GM21786 (cell line): ENCODE measurements at regions not wholly inside any gene's neighbourhood (a gene's known extent, or its start where the extent isn't known, plus 50 kb on each side); places are given as distances from the start of the nearest gene placed in this dataset.

Experiments
- ATAC-seq: cut with Tn5 transposase; IDR thresholded peaks from one replicate; pipeline ENCODE4 v1.9.1; 2021; ENCODE audit not compliant: unreplicated experiment

DNA sequence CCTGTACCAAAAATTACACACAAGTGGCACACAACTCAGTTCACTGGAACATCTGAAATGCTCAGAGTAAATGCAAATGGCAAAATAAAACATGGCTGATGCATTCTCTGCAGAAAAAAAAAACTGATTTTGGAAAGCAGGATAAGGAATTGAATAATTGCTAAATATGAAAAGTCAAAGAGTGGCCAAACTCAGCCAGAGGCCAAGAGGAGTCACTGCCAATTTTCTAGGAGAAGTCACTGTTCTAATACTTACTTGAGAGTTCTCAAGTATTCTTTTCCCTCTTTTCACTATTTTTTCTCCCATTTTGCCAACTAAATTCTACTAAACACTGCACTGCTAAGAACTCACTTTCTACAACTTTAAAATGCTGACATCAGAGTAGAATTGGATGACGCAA lies 1018.6 kb downstream of the TUSC7 start:
- ATAC-seq, result no peak

DNA sequence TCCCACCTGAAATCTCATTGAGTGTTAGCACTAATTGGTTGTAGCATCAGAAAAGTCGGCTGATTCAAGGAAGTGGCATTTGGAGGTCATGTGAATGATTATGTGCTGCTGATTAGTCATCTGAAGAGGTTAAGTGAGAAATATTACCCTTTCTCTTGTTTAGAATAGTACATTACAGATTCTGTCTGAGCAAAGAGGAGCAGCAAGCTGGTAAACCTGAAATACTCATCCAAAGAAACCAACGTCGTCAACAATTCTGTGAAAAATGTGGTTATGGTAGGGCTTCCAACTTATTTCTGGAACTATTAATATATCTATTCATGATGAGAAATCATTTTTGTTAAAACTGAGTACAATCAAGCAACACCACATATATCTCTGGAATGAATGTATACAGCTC lies 1024.9 kb downstream of the TUSC7 start:
- ATAC-seq, result no peak

DNA sequence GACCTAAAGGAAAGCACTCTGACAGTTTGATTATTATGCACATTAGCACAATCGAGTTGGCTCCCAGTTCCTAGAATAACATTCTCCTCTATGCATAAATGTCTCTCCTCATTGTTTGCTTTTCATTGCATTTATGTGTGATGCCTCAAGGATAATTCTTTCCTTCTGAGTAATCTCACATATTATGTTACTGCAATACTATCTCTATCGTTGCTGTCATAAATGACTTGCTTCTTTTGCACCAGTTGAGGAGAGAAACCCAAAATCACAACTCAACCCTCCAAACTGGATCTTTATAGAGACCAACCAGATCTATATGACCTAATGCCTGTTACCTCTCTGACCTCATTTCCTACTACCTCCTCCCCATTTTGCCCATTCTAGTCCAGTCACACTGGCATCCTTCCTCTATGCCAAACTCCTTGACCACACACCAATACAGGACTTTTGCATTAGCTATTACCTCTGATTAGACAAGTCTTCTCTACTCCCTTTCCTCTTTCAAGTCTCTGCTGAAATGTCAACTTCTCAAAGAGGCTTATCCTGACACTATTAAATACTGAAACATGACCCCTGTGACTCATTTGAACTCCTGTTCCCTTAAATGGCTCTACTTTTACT lies 1026.0 kb downstream of the TUSC7 start:
- ATAC-seq, result no peak

DNA sequence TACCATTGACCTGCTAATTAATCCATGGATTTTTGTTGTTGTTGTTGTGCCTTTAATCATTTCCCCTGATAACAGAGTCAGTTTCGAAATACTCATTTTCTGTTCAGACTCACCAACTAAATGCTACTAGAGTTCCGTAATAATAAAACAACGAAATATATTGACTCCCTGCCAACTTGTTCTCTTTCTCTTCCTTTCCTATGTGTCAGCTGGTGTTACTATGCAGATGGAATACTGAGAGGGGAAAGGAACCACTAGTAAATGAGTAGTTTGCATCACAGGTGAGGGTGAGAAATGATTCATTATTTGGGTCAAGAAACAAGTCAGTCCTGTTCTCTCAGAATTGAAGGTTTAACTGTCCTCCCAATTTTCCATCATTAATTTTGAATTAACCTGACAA lies 1027.3 kb downstream of the TUSC7 start:
- ATAC-seq, result no peak

DNA sequence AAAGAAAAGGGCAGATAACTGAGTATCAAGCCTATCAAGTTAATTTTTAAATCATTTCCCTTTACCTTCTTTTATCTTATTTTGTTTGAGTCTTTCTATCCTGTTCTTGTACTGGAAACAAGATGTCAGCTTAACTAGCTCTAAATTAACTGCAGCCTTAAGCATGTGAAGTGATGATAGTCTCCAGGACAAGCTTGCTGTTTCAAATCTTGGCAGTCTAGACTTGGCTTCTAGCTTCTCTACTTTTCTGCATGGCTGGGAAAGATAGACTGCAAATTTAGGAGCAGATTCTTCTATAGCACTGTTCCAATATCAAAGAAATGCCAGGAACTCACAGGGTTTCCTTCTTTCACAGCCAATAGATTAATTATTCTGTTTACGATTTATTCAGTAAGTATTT lies 1034.4 kb downstream of the TUSC7 start:
- no peak for ATAC-seq

DNA sequence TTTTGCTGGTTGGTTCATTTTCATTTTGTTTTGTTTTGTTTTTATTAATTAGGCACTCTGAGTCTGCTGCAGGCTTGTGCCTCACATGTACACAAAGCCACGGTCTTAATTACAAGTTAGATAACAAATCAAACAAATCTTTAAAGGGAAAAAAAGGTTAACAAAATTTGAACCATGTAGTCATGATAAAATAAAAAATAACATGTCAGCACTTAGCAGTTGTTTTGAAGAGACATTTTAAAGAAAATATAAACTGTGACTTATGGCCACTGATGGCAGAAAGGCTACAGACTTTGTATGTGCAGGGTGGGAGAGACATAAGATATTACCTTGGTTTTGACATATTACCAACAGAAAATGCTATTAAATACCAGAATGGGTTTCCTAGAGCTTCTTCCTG lies 1035.4 kb downstream of the TUSC7 start:
- no peak for ATAC-seq

DNA sequence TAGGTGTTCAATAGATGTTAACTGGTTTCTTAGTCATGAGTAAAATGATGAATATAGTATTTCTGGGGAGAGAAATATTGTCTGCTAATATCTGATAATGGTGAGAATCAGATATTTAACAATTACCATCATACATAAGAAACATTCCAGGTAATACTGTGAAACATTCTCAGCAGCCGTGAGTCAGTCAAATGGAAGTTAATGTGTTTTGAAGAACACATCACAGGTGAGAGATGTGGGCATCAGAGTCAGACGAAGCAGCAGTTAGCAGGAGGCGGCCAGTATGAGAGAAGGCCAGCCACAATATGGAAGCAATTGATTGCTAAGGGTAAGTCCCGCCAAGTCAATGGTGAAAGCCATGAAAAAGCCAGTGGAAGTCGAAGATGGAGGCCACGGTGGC lies 1035.9 kb downstream of the TUSC7 start:
- ATAC-seq, result no peak

DNA sequence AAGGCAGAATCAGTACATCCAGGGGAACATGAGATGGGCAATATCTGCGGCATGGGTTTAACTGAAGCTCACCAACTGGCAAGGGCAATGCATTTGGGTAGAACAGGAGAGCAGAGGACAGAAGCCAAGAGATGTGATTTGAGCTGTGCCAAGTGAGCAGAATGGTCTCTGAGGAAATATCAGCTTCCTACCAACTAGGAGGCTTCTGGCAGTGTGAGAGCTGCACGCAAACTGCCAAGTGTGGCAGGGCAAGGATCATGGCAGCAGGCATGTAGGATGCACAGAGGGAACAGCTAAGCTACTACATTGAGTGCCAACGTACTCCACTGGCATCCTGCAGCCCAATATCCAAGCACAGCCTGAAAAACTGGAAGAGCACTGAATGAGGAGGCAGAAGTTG lies 1036.5 kb downstream of the TUSC7 start:
- ATAC-seq, result no peak

DNA sequence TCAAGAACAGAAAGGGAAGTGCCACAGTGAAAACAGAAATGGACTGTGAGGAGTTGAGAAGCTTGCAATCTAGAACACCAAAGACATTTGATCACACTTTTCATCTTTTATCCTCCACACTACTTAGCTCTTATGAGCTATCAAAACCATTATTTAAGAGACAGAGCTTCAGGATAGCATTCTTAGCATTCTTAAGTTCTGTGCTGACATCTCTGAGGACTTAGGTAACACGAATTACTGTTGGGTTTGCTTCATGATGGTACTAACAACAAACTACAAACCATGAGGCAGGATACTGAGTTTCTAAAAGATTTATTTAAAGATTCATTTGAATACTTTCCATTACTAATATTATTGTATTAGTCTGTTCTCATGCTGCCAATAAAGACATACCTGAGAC lies 1038.6 kb downstream of the TUSC7 start:
- no peak for ATAC-seq

DNA sequence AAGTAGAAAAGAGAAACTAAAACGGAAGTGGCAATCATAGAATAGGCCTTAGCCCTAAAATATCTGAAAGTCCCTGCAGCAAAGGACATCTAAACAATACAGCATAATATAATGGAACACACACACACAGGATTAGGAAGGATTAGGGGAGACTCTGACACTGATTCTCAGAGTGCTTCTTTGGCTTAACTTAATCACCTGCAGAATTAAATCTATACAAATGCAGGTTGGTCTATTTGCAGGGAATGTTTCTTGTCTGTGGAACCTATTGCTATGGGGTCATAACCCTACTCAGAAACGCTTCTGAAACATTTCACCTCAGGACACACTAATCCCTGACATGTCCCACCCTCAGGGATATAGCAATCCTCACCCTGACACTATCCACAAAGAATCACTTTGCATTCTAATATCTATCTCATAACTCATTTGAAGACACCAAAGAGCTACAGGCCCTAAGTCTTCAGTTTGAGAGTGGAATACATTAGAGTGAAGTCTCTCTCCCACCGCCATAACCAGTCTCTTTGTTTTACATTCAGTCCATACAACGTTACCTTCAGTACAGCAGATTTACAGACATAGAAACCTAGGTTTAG lies 1041.2 kb downstream of the TUSC7 start:
- ATAC-seq, result no peak

DNA sequence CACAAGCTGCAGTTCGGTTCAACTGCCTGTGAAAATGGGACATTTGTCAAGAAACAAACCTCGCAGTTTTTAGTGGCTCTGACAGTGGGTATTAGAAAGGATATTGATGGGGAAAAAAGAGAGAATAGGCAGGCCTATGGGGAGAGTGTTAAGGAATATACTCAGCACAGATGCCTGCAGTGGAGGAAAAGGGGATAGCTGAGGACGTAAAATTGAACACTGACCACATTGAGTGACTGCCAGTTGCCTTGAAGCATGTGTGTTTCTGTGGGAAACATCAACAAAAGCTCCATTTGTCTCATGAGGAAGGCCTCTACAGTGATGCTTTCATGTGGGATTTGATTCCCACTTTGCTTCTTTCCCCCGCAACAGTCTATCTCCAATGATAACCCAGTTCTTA lies 1042.1 kb downstream of the TUSC7 start:
- no peak for ATAC-seq

DNA sequence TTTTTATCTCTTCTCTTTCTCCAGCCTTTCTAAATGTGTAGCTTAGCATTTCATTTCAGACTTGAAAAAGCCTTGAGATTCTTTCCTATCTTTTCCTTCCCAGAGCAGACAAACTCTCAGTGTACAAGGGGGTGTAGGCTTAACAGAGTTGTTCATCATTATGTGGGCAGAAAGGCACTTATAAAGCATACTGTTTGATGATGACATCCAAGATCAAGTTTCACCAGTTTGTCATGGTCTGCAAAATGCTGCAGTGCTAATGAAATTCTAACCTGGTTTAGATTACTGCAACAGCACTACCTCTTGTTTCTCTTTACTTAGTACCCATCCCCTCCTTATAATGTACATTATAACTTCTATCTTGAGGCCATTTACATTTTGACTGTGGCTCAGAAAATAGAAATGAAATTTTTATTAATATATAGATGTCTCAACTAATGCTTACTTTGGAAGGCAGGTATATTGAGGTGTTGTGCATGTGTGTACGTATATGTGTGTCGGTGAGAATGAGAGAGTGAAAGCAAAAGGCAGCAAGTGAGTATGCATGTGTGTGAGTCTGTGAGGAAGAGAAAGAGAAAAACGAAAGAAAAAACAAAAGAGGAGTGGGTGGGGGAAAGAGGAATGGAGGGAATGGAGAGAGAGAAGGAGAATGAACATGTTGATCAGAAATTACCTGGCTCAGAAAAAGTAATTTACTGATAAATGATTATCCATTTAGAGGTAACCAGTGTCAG lies 1043.6 kb downstream of the TUSC7 start:
- no peak for ATAC-seq

DNA sequence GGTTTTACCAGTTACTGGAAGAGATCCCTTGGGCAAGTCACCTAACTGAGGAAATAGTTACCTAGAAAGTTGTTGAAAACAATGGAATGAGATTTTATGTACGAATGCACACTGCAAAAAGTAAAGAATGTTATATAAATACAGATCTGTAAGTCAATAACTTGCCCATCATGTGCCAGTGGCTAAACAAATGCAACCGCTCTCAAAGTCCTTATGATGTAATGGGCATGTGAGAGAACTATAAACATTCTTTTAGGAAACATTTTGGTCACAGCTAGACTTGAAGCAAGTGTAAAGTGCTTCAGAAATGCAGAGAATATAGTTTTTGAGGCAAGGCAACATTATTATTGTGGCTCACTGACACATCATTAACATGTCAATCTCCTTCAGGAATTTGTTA lies 1044.5 kb downstream of the TUSC7 start:
- no peak for ATAC-seq

DNA sequence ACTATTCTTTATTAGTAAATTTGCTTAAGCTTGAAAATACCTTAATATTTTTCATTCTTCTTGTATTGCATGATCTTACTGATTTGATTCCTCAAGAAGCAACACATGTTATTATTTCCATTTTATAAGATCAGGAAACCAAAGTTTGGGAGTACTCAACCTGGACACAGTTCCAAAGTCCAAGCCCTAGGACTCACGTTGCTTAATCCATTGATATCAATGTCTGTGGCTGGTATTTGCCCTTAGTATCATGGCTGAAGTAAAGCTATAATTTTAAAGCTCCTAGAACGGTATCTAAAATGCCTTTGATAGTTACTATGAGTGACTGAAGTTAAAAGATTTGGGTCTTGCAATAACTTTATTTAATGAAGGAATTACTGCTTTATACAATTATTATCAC lies 1045.3 kb downstream of the TUSC7 start:
- ATAC-seq, result no peak

DNA sequence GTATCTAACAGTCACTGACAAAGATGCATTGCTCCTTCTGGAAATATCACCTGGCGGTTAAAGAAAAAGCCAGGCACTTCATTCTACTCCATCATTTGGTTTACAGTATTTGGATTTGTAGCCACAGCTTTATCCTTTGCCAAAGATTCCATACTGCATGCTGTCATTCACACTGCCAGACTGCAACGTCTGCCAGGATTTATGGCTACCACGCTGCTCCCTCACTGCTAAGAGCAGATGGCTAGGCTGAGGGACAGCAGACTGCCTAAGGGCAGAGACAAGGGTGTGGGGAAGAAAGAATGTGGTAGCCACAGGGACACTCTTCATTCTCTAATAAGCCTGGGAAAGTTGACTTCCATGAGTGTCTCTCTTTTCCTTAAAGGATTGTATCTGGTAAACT lies 1047.0 kb downstream of the TUSC7 start:
- ATAC-seq, result no peak

DNA sequence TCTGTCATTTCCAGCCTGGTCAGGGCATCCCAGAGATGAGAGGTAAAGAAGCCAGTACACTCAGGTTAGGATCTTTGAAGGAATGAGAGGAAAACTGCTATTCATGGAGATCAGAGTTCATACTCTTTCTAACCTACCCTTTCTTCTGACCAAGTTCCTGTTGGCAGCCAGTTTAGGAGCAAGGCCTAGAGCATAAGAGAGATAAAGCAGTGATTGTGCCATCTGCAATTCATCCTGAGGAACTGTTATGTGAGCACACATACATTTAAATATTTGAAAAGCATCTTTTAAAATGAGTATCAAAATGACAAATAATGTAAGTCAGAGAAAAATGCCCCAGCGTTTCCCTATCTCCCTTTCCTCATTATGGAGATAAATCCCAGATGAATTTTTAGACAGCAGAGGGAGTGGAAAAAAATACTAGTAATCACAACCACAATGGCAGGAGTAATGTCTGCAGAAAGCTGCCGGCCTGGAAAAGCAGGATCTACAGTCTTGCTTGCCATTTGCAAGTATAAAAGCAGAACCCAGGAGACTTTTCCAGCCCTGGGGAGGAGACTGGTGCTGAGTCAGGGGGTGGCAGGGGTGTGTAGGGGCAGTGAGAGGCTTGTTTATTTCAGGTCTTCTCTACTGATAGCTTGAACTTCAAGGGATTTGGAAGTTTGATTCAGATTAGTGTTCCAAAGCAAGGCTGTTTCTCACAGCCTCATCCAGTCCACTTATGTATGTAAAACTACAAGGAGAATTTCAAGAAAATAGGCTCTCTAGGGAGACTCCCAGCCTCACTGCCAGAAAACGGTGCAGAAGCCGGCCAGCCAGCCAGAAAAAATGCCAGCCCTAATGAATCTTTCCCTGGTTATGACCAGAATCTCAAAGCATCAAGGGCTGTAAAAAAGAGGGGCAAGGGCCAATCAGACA lies 1052.4 kb downstream of the TUSC7 start:
- ATAC-seq, result no peak

DNA sequence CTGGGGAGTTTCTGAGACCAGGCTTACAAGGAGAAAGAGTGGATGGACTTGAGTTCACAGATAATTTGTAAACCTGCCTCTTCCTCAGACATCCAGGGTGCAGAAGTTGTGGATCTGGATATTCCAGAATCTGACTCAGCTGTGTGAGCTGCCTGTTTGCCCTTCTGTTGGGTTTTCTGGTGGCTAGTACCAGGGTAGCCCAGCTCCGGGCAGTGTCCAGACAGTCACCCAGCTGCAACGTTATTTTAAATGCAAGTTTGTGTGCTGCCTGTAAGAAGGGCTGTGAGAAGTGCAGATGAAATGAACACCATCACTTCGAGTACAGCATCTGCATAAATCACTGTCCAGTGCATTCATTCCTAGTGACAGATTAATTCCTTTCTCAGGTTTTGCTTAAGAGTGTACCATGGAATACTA lies 1053.0 kb downstream of the TUSC7 start:
- ATAC-seq, result no peak

DNA sequence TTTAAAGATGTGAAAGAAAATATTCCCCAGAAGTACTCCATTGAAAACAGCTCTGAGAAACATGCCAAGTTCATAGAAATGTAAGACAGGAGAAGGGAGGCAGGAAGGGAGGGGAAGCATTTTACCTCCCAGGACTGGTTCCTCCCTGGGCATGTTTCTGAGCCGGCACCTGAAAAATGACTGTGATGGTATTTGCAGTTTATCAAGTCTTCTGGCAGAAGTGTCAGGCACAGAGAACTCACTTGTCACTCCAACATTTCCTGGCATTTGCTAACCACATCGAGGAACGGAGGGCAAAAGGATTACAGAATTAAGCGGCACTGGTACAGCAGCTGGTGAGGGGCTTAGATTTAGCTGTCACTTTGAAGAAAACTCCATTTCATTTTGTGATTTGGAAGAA lies 1054.0 kb downstream of the TUSC7 start:
- ATAC-seq, result no peak

DNA sequence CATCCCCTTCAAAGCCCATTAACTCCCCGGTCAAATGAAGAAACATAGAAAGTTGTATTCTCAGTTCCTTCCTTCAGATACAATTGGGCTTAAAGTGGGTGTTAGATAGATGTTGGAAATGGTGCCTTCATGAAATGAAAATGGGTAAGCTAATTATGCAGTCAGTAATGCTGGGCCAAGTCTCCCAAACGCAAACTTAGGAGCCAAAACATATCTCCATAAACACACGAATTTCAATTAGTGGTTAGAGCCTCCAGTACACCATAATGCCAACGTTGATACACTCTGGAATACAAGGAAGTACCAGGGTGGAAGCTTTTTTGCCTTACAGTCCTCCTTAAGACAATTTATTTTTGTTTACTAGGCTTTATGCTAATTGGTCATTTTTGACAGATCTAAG lies 1059.0 kb downstream of the TUSC7 start:
- no peak for ATAC-seq

DNA sequence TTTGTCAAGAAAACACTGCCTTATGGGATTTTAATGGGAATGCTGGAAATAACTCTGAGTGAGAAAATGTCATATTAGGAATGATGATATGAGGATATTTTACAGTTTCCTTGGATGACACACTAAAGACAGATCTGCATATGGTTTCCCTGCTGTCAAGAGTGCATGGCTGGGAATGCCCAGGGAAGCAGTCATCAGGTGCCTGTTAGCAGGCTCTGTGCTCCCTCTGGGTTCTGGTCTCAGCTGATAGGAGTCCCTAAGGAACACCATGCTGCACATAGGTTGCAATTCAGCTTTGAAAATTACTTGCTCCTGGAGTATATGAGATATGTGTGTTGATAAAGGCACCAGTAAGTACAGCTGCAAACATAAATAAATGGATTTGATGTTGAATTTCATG lies 1064.6 kb downstream of the TUSC7 start:
- no peak for ATAC-seq

DNA sequence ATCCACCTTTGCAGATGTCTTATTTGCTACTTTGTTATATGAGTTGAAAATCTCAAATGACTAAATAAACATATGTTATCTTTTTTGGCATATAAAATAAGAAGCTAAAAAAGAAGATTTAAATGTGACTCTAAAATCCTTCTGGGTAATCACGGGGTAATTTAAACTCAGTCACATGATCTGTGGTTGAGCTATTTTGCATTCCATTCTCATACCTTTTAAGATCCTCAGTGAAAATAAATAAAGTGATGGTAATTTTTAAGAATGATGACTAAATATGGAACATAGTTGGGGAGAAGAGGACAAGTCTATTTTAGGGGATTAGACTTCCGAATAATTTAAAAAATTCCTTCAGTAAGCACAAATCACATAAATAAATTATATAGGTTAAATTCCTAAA lies 1076.8 kb downstream of the TUSC7 start:
- ATAC-seq, result no peak

DNA sequence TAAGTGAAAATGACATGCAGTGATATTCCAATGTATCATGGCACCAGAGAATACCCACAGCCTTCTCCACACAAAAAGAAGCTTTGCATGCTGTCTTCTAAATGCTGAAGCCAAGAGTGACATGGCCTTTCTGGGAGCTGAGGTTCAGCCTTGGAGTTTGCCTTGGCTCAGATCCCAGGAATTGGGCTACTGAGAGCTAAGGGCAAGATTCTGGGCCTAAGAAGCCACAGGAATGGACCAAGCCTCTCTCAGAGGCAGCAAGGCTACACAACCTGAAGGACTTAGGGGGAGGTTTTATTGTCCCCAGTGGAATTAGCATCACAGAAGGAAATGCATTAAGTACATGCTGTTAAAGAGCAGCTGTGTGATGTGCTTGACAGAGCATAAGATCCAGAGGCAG lies 1078.5 kb downstream of the TUSC7 start:
- ATAC-seq, result no peak
